NCI-H2196 treated with DMSO at 0.1 percent for 48 hours (cell line): ENCODE measurements at regions not wholly inside any gene's neighbourhood (a gene's known extent, or its start where the extent isn't known, plus 50 kb on each side); places are given as distances from the start of the nearest gene placed in this dataset.
"Not testable (repeated sequence)": the region's sequence is repeated elsewhere in the genome, so short reads cannot be mapped to it uniquely, and the experiment has no call there.

ENCODE experiments used
- DNase-seq: peaks from one replicate; lab custom pipeline; 2025; ENCODE audit not compliant: unreplicated experiment; lab: John Stamatoyannopoulos, UW

DNA sequence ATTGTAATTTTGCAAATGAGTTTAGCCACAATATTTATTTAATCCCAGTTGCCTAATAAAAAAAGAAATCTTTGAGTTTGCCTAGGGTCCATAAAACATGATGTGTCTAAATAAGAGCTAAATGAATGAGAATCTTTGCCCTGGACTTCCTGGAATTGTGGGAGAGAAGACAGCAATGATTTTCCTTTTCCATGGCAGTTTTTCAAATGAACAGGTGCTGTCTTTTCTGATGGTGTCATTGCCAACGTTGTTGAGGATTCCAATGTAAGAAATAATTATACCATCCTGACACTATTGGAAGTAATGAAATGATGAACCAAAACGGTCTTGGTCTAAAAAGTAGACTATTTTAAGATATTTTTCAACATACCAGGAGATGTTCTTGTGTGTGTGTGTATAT is 984.7 kb upstream of the CELF2 start:
- DNase-seq: no peak

DNA sequence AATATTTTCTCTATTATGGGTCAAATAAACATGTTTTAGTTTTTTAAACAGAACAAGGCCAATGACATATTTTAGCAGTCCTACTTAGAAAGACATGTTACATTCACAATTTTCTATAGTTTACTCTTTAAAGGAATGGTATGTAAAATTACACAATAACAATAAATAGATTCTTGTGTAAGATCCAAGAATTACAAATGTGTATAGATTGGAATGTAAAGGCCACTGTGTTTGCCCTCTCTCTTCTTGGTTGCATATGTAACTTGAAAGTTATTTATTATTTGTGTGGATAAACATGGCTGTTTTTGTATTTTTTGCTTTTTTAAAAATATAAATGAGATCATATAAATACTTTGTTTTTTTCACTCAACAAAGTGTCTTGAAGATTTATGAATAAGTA is 979.3 kb upstream of the CELF2 start:
- DNase-seq: no peak

DNA sequence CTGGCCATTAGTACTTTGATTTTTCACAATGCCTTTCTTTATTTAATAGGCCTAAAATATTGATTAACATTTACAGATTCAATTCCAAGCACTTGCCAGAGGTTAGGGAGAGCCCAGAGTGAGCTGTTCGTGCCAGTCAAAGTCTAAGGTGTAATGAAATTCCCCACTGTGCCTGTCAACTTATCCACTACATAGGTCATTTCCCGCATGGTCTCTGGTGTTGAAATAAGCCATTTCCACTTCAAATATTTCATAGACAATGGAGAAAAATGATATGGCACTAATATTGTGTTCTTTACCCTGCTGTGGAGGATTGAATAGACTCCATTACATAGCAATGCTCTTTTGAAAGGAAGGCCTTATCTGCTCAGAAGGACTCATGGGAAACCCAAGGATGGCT is 978.1 kb upstream of the CELF2 start:
- no peak for DNase-seq

DNA sequence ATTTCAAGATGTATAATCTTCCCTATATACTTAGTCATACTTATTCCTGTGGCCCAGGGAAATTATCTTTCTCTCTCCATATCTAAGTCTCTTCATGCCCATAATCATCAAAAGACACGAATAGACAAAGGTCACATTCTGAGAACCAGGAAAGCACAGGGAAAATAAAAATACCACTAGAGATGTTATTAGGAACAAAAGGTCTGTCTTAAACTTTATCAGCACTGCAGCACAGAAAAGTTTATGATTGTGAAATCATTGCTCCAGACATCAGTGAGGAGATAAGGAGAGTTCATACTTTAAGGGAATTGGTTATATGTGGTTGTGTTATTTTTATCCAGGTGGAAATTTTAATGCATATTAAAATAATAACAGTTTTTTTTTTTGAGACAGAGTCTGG is 974.6 kb upstream of the CELF2 start:
- no peak for DNase-seq

DNA sequence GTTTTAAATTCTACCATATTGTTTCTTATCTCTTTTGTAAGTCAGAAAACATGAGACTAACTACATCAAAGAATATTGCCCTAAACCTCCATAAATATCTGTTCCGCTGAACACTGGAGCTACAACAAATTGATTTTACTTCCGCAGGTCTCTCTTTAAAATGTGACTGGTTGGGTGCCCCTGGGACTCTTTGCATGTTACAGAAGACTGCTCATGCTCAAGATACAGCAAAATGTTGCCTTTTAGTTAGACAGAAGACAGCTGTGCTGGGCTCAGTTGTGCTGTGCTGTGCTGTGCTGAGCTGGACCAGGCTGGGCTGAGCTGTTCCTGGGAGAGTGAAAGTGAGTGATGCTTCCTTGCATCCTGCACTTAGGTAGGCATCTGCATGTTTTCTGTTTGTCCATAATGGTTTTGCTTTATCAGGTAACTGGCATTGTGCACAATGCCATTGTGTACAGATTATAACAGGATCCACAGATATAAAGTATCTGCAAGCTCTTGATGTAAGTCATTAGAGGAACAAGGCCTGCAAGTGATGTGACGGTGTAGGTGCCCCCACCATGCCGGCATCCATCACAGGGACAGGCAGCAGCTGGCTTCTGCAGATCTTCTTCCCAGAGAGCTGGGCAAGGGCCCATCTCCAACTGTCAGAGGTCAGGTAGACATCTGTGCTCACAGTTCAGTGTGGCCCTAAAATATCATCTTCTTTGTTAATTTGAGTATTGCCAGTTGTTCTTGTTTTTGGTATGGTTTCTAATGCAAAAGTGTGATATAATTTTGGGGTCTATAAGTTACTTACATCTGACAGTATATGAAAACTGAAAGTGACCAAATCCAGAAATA is 972.5 kb upstream of the CELF2 start:
- no peak for DNase-seq

DNA sequence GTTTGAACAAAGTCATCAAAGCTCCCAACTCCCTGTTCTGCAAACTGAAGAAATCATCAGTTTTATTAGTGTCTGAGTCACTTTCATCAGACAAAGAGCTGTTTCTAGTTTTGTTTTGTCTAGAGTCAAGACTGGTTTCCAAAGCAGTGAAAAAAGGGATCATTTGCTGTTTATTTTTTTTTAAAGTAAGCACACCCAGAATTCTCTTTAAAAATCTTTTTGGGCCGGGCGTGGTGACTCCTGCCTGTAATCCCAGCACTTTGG is 972.0 kb upstream of the CELF2 start:
- no peak for DNase-seq

DNA sequence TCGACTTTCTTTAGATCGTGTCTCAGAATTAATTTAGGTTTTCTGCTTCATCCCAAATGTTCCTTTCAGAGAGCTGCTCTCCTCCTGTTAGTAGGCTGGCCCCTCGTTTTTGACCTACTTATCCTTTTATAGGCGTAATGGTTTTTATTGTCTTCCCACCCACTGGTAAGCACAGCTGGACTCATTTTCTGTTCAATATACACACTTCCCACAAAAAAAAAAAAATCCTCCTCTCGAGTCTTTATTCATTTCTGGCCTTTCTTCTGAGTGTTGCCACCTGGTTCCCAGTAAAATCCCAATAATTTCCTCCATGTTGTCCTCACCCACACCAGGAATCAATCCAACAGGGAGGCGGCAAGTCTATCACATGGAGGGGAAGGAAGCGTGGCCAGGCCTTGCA is 970.2 kb upstream of the CELF2 start:
- no peak for DNase-seq

DNA sequence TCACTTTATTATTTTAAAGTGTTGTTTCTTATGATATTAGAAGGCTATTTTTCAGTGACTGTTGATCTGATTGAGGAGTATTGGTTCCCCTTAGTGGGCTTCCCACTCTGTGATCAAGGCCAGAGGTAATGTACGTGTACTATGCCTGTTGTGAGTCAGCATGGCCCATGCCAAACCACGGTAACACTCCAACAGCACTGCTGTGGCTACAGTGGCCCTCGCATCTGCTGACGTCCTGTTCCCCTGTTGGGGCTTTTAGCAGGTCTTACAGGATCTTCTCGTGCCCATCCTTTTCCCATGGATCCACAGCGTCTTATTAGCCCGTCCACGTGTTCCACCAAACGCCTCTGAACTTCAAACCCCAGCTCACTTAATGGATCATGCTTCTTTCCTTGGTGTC is 964.6 kb upstream of the CELF2 start:
- no peak for DNase-seq

DNA sequence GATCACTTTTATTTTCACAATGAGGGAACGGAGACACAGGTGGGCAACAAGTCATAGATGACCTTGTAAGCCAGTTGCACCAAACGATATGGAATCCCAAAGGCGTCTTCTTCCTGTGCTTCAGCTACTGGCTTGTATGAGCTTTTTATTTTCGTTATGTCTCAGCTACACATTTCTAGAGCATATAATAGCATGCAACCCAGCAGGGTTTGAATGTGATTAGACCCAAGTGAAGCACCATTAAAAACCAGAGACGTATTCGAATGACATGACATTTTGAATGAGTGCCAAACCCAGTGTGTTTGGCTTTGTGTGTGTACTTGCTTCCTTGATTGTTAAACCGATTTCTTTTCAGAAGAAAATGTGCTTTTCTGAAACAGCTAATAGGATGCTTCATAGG is 963.2 kb upstream of the CELF2 start:
- DNase-seq: no peak

DNA sequence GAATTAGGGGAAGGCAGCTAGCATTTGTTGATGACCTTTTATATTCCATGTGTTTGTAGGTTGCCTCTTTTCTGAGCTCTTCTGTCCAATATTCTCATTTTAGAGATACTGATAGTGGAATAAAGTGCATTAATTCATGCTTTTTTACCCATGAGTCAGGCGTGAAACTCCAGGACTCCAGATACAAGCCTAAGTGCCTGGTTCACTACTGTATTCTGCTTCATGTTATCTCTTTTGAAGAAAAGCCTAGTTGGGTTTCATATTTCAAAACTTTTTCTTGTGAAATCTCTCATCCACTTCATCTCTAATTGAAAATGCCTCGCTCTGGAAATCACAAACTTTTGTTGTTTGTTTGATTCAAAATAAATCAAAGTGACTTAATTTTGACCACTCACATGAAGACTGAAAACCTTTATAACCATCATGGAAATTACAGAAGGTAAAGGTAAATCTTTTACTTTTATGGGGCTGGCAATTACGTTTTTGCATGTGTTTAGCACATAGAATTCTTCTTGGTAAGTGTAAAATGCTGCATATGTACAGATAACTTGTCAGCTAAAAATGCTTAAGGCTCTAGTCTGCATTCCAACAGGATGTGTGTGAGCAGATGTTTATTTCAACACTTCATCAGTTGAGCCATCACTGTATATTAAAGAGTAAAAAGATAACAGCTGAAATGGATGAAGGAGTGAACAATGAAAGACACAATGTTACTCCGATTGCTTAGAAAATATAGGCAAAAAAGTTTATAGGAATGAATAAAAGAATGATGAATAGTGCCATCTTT is 961.8 kb upstream of the CELF2 start:
- DNase-seq: no peak

DNA sequence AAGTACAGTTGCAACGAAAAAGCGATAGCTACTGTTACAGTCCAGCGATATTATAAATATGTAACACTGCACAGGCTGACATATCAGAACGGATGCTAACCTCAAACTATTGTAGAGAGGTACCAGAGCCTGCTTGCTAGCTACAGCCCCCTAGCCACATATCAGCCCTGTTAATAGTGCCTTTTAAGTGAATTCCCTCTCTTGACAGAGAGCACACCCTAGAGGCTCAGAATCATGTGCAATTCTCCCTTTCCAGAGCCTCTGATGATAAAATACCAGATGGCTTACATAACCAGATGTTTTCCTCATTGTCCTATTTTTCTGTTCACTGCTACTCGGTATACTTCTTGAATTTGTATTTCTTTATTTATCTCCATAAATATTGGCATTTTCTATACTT is 960.7 kb upstream of the CELF2 start:
- no peak for DNase-seq

DNA sequence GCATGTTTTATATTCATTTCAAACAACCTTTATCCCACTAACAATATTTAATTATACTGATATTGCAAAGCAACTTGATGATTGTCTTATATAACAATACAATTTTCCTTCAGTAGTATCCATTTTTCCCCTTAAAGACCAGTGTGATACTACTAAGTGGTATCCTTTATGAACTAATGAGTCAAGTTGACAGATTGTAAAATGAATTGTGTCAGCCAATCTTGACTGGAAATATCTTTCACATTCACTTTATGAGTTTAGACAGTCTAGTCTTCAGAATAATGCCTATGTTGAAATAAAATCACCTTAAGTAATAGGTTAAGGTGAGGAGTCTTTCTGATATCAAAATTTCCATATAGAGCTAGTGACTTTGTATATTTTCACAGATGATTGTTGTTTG is 950.0 kb upstream of the CELF2 start:
- no peak for DNase-seq

DNA sequence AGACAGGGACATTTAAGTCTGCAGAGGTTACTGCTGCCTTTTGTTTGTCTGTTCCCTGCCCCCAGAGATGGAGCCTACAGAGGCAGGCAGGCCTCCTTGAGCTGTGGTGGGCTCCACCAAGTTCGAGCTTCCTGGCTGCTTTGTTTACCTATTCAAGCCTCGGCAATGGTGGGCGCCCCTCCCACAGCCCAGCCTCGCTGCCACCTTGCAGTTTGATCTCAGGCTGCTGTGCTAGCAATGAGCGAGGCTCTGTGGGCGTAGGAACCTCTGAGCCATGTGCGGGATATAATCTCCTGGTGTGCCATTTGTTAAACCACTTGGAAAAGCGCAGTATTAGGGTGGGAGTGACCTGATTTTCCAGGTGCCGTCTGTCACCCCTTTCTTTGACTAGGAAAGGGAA is 942.8 kb upstream of the CELF2 start:
- DNase-seq: not testable (repeated sequence)

DNA sequence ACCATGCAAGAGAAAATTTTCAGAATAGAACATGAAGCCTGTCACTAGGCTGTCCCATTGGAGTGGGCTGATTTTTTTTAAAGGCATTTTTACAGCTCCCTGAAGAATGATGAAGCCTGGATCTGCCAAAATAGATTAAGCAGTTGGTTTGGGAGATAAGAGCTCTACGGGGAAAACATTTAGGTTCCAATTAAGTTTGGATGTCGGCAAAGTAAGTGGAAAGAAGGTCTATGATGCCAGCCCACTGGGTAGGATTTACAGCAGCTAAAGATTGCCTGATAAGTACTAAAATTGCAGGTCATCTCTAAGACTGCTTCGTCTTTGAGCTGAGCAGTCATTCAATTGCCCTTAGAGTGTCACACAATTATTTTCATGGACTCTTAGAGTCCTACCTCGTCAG is 939.2 kb upstream of the CELF2 start:
- DNase-seq: no peak

DNA sequence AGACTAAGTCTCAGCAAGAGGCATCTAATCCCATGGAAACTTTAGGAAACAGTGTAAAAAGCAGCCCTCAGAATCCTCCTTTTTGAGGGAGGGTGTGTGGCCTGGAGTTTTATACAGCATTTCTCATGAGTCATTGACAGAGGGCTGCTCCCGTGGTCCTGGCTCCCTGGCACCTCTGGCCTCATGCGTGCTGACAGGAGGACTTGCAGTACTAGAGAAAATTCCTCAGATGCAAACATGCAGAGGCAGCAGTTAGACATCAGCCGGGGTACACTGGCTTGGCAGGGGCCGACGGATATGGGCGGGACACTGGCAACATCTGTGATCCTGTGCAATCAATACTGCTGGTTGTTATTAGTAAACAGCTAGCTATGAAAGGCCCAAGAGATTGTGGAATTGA is 925.1 kb upstream of the CELF2 start:
- DNase-seq: no peak

DNA sequence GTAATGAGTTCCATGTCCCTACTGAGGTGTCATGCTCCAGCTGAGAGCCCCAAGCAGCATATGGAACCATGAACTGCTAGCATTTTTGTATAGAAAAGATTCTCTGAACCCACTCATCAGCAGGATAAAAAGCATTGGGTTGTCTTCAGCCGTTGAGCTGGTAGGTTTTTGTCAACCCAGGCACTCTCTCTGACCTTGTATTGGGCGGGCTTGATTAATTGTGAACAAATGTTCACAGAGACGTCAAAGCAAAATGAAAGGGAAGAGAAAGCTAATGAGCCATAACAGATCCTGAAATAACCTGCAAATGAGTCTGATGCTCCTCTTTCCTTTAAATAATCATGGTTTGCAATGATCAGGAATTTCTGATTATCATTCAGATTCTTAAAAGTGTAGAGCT is 924.7 kb upstream of the CELF2 start:
- no peak for DNase-seq

DNA sequence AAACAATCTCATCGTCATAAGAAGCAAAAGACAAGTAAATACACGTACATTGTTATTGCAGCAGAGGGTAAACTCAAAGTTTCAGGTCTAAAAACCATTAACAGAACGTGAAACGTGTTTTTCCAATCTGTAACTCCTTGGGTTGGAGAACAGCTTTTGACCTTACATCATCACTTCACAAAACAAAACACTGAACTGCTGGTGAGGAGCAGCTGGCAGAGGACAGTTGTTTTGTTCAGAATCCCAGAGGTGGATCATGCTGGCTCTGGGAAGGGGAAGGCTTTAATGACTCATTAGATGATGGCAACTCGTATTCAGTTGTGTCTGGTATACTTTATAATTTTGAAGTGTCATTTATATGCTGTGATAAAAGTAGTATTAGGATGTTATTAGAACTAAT is 923.0 kb upstream of the CELF2 start:
- DNase-seq: no peak

DNA sequence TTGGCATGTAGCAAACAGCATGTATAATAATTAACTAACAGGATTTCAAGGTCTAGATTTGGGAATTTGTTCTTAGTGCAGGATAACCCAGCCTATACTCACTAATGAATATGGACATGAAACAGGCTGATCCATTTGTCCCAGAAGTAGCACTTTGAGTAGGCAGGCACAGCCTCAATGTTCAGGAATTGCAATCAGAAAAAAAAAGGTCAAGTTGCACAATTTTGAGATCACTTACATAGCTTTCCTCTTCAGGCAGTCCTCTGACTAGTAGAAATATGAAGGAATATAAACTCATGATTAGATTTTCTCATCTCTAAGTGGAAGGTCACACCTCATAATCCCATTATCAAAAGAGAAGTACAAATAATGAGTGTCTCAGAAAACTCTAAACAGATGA is 921.4 kb upstream of the CELF2 start:
- DNase-seq: no peak

DNA sequence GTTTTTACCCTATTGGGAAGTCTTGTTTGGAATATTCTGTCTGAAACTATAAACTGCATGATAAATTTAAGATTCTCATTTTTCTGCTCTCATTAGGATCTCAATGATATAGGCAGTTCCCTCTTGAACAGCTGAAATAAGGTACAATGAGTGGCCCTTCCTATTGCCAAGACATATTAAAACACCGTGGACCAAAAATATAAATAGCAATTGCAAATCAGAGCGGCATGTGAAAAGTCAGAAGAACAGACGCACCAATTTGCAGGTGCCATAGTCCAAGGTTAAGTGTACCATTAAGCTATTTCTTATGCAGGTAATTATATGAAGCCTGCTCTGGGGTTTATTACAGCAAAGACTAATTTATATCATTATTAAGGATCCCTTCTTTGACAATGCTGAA is 920.8 kb upstream of the CELF2 start:
- DNase-seq: no peak

DNA sequence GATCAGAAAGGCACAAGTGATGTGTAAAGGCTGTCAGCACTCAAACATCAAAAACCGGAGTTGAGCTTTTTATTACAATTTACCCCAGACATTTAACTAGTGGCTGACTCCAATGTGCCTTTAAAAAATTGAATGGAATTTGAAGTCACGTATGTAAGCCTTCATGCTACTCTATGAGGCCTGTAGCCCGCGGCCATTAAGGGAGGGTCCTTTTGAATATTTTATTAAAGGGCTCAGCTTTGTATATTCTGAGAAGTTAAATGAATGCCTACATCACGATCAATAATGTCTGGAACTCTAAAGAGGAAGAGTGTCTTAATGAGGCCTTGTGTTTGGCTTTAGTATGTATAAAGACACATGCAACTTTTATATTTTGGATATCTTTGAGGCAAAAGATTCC is 916.6 kb upstream of the CELF2 start:
- no peak for DNase-seq

DNA sequence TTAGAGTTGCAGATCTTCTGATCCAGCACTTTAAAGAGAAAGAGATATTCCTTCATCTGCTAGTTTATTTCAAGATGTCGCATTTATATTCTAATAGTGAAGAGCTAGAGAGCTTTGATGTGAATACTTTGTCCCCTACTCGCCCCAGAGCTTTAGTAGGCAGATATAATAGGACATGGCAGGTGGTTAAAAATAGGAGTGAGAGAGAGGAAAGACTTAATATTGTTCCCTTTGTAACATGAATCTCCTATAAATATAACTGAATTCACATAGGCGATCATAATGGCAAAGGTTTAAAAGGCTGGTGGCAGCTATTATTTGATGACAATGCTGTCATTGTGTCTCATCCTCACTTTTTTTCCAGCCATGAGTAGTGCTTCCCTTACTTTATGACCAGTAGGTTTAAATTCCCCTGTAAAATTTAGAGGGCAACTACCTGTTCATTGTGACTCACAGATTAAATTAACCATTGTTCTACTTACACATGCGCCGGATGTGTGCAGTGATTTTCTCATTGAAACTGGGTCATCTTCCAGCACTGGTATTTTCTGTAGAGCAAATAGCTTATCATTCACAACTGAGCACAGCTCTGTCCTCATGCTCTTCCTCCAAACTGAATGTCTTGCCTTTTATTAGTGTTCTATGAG is 906.7 kb upstream of the CELF2 start:
- no peak for DNase-seq

DNA sequence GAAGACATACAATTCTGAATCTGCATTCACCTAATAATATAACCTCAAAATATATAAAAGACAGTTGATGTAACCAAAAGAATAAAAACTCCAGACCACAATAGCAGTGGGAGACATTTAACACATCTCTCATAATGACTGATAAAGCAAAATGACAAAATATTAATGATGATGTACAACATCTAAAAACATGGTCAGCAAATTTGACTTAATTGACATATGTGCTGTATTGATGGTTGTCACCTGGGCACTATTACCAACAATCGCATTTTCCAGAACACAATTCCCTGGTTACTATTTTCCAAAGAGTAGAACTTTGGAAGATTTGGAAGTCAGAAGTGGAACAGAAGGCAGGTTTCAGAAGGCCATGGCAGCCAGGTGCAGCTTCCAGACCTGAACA is 899.5 kb upstream of the CELF2 start:
- no peak for DNase-seq
